NCI-H1092 (cell line): ENCODE measurements at regions not wholly inside any gene's neighbourhood (a gene's known extent, or its start where the extent isn't known, plus 50 kb on each side); places are given as distances from the start of the nearest gene placed in this dataset.
"Not testable (repeated sequence)": the region's sequence is repeated elsewhere in the genome, so short reads cannot be mapped to it uniquely, and the experiment has no call there.

Experiments used
- DNase-seq: peaks from one replicate; lab custom pipeline; 2025; lab: John Stamatoyannopoulos, UW

DNA sequence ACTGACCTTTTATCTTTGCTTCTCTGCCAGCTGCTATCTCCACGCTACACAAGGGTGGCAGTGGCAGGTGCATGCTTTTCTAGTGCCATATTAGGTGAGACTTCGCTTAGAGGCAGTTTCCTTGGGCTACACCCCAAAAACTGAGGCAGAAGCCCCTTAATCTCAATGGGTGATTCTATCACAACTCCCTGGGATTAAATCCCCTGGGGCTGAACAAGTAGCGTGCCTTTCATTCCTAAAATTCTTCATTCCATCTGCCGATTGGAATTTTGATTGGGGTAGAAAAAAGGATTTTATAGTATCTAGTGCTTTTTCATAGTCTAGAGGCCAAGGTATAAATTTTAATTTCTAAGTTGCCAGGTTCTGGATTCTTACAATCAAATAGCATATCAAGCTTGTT lies 1040.5 kb upstream of the ACVR2A start:
- no peak for DNase-seq

DNA sequence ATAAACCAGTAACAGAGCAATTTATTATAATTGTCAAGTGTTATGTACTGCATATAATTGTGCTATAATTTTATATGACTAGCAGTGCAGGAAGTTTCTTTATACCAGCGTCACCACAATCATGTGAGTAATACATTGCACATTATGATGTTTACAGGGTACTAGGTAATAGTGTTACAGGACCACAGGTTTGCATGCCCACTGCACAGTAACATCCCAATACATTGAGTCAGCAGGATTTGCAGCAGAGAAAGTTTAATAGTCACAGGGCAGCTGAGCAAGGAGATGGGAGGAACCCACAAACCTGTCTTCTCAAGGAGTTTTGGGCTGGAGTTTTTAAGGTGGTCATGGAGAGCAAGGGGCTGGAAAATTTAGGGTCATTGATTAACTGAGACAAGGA lies 1042.9 kb upstream of the ACVR2A start:
- DNase-seq: no peak

DNA sequence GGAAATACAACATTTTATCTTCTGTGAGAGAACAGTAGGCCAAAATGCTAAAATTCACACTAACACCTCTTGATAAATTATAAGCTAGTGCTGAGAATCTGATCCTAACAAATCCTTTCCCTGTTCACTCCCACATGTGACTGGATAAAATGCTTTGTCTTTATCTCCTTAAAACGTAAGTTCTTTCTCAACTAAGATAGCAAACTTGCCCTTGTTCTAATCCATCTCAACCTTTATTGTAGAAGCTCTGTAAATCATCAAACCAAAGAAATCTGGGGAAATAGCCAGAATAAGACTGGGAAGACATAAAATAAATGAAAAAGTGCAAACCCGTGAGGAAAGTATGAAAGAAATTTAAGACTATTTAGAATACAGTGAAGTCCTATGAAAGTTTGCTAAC lies 1058.4 kb upstream of the ACVR2A start:
- no peak for DNase-seq

DNA sequence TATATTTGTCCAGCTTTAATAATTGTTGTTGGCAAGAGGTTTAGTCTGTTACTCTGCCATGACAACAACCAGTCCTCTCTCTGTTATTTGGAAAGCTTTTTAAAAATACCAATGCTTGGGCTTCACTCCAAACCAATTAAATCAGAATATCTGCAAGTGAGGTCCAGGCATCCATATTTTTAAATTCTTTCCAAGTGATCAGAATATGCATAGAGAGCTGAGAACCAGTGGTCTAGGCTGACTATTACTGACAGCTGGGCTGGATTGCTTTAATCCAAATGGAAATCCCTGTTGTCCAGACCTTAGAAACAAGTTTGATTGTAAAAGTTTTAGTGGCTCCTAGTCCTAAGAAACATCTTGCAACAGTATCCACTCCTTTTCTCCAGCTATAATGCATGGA lies 1059.7 kb upstream of the ACVR2A start:
- DNase-seq: no peak

DNA sequence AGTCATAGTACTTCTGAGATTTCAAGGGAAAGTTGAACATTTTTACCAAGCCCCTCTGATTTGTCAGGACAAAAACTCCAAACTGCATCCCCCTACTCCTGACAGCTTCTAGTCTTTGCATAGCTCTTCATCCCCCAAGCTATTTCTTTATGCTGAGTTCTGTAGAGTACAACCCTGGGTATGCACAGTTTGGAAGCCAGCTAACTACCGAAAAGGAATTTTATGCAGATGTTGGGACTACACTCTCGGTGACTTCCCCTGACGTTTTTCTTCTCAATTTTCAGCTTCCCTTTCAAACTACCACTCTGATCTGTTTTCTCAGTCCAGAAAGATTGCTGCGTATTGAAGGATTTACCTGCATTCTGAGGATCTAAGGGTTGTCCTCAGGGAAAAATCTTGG lies 1060.2 kb upstream of the ACVR2A start:
- no peak for DNase-seq

DNA sequence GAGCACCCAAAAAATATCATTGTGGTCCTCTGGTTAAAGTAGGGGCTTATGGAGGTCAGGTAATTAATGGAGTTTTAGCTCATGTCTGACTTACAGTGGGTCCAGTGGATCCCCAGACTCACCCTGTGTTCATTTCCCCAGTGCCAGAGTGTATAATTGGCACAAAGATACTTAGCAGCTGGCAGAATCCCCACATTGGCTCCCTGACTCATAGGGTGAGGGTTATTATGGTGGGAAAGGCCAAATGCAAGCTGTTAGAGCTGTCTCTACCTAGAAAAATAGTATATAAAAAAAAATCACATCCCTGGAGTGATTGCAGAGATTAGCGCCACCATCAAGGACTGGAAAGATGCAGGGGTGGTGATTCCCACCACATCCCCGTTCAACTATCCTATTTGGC lies 1067.6 kb upstream of the ACVR2A start:
- no peak for DNase-seq

DNA sequence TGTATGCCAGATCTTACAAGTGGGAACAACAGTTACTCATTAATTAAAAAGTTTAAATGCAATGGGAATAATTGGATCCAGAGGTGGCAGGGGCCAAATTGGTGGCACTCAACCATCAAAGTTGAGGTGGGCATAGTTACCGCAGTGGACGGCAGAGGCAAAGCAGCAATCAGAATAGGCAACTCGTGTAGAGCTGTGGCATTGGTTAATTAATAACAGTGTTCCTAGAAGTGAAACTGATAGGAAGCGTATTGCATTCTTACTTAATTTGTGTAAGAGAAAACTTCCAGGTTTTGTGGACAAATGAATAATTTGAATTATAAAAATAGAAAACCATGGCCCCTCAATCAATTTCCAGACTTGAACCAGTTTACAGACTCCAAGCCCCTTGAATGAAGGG lies 1068.2 kb upstream of the ACVR2A start:
- DNase-seq: no peak

DNA sequence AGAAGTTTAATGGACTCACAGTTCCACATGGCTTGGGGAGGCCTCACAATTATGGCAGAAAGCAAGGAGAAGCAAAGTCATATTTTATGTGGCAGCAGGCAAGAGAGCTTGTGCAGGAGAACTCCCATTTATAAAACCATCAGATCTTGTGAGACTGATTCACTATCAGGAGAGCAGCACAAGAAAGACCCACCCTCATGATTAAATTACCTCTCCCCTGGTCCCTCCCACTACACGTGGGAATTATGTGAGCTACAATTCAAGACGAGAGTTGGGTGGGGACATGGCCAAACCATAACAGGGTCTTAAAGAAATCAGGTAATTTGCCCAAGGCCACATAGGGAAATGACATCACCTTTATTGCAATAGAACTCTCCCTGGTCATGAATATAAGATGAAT lies 1073.3 kb upstream of the ACVR2A start:
- no peak for DNase-seq

DNA sequence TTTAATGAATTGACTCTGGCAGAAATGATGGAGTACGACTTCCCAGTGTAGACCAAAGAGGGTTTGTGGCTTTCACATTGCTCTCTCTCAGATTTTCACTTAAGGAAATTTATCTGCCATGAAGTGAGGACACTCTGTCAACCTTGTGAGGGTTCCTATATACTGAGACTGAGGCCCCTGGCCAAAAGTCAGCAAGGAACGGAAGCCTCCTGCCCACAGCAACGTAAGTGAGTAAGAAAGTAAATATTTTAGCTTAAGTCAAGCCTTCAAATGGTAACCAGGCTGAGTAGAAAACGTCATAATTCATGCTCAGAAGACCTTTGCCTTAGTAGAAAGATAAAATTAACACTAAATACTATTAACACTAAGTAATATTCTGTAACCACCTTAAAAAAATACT lies 1080.5 kb upstream of the ACVR2A start:
- DNase-seq: no peak

DNA sequence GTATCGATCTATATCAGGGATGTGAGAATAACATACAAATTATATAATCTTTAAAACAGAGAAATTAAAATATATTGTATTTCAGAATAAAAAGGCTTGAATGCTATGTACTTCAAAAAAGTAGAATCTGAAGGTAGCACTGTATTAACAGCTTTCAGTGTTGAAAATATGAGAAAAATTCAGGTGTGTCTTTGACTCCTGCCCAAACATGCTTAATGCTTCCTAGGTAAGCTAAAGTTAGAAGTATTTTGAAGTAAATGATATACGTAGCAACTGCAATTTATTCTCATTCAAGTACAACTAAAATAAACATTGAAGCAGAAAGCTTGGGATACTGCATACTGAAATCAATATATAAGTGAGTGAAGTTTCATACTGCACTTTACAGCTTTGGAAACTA lies 1082.0 kb upstream of the ACVR2A start:
- DNase-seq: no peak

DNA sequence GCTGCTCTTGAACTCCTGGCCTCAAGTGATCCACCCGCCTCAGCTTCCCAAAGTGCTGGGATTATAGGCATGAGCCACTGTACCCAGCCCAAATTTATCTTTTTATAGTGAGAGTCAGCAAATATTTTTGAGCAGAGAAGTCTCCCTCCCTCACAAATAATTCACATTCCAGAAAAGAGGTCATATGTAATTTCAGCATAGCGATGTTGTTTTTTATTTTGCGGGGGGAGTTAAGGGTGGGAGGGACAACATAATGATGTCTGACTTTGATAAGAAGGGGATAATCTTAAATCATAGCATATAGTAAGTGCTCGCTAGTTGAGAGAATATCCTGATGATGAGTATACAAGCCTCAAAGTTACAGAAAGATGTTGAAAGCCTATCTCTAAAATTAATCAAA lies 1090.2 kb upstream of the ACVR2A start:
- DNase-seq: no peak

DNA sequence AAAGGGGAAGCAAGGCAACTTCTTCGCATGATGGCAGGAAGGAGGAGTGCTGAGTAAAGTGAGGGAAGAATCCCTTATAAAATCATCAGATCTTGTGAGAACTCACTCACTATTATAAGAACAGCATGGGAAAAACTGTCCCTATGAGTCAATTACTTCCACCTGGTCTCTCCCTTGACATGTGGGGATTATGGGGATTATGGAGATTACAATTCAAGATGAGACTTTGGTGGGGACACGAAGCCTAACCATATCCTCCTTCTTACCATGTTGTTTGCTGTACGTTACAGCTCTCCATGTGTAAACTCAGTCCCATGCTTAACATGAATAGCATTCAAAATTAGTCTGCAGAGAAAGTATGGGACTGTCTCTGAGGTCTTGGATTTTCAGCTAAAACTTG lies 1096.8 kb upstream of the ACVR2A start:
- no peak for DNase-seq

DNA sequence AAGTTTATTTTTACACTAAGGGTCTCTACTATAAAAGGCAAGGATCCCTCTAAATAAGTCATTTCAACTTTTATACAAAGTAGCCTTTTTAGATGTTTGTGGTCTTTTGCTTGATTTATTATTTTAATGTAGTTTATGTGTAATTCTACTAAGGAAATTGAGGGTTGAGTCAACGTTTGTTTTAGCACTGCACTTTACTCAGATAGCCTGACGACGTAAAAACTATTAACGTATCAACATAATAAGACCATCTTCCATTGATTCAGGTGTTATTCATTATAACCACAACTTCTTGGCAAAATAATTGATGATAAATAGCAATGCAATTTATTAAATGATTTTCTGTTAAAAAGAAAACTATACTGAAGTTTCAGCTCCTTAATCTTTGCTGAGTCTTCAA lies 1103.6 kb upstream of the ACVR2A start:
- no peak for DNase-seq

DNA sequence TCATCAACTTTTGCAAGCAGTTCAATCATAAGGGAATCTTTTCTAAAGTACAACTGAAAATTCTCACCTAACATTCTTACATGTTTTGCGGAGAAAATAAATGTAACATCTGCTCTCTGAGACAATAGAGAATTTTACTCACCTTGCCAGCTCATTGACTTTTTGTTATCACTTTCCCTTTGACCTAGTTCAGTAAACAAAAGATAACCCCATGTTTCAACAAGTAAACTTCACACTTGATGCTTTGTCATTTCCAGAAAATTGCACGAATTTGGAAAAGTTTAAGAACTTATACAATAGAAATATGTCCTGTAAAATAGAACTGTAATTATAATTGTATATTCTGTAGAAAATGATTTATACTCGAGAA lies 1110.0 kb upstream of the ACVR2A start:
- DNase-seq: no peak

DNA sequence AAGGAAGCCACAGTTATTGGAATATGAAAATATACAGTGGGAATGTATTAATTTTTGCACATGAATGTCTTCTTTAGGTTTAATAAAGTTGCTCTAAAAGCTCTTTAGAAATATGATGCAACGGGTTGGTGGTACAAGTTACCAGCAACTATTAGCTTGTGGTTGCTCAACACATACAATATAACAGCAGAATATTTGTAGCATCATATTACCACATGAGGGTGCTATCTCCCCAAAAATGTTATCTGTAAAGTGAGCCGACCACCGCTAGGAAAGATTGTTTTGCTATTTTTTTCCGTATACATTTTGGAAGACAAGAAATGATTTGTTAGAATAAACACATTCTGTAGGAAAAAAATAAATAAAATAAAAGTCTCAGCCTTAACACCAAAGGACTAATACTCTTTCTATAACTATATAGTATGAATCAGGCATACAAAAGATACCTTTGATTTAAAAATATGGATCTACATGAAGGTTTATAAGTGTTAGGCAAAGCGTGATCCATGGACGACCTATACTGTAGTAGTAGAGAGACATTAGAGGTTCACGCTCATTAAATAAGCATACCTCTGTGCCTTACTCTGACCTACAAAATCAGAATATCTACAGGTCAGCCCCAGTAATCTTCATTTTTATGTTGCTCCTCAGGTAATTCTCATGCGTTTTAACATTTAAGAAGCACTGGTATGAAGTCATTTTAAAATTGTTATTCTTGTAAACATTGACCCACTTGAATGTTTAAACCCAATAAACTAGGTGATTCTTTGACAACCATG lies 1110.6 kb upstream of the ACVR2A start:
- no peak for DNase-seq

DNA sequence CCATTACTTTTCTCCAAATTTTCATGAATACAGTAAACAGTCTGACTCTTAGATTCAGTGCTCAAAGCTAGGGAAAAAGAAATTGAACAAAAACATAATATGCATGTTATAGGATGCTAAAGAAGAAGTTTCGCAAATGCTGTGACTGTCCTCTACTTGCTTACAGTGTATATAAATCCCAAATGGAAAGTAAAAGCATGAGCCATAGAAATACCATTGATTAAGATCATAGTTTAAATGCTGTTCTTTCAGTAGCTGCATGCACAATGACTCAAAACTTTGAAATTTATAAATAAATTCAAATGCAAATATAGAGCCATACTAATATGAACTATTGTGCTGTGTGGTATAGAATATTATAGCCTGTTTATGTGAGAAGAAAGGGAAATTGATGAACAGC lies 1113.9 kb upstream of the ACVR2A start:
- DNase-seq: no peak

DNA sequence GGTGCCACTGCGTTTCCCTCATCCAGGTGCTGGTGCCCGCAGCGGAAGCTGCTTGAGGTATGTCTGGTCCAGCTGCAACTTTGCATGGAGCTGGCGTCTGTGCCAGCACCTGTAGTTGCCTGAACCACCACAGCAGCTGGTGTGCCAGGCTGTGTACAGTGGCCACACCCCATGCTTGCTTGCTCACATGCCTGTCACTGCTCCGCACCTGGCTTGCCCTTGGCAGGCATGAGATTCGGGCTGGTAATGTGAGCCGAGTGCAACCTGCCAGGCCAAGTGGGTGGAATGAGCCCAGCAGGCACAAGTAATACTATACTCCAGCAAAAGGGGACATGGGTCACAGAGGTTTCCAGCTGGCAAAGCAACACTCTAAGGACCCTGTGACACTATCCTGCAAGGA lies 1123.3 kb upstream of the ACVR2A start:
- no peak for DNase-seq

DNA sequence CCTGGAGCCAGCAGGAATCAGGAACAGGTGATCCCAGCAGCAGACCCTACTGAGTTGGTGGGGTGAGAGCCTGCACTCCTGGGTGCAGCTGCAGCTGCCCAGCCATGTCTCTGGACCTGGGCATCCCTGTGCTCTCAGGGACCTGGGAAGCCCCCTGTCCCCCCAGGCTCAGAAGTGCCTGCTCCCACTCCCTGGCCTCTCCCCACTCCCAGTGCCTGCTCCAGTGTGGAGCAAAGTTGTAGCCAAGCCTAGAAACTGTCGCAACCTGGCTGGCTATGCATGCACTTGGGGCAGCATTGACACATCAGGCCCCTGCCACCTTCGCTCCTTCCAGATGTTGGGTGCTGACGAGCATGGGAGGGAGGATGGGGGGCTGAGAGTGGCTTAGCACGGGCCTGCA lies 1124.7 kb upstream of the ACVR2A start:
- DNase-seq: no peak

DNA sequence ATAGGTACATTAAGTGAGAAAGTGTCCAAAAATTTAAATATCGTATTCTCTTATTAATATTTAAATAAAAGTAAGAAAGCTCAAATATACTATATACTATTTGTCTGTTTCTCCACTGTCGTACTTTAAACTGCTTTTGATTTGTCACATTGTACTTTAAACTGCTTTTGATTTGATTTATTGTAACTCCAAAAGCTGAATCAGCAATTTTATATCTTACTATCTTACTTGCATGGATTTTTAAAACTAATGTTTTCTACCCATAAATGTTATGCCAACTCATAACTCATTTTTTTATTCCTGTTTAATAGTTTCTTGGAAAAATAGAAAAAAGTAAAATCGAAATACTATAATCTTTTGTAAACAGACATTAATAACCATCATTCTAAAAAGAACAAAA lies 1128.2 kb upstream of the ACVR2A start:
- no peak for DNase-seq

DNA sequence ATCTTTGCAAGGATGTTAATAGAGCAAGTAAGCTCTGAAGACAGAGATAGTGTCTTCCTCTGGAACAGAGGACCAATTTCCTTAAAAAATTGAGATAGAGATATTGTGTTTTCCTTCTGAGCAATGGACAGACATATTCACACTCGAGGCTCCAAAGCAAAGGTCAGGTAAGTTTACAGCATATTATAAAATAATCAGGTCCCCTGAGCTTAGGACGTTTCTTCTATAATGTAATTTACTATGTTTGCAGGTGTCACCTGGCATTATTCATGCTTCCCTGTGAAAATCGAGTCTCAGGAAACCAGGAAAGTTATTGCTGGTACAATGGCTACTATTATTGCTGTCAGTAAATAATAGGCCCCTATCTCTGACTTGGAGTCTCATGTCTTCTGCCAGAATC lies 1135.8 kb upstream of the ACVR2A start:
- no peak for DNase-seq

DNA sequence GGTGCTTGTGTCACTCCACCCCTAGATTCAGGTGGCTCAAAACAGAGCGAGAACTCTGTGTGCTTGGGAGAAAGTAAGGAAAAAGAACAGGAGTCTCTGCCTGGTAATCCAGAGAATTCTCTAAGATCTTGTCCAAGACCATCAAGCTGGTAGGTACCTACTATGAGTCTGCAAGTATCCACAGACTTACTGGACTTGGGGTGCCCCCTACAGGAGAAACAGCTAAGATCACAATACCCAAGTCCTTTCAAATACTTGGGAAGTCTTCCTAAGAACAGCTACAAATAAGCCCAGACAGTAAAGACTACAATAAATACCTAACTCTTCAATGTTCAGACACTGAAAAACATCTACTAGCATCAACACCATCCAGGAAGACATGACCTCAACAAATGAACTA lies 1143.6 kb upstream of the ACVR2A start:
- no peak for DNase-seq

DNA sequence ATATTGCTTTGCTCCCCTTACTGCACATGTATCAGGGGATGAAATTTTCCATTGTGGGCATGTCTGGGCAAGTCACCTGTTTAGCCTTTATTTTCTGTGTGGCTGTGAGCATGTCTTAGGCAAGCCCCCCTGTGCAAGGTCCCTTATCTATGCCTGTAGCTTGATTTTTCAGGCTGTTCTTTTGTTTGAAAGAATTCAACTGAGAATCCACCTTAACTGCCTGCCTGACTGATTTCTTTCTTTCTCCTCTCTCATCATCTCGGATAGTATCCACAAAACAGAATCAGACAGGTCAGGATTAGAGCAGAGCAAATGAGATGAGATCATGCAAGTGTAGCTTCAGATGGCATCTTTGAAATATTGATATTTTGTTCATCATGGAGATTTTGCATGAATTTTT lies 1147.5 kb upstream of the ACVR2A start:
- no peak for DNase-seq

DNA sequence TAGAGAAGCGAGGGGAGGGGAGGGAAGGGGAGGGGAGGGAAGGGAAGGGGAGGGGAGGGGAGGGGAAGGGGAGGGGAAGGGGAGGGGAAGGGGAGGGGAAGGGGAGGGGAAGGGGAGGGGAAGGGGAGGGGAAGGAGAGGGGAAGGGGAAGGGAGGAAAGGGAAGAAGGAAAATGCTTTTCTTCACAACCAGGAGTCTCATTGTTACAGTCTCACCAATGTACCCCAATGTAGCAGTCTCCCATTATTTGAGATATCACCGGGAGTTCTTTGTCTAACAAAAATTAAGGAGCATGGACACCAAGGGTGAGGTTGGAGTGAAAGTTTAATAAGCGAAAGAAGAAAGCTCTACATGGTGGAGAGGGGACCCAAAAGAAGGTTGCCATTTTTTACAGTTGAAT lies 1148.0 kb upstream of the ACVR2A start:
- not testable (repeated sequence) for DNase-seq

DNA sequence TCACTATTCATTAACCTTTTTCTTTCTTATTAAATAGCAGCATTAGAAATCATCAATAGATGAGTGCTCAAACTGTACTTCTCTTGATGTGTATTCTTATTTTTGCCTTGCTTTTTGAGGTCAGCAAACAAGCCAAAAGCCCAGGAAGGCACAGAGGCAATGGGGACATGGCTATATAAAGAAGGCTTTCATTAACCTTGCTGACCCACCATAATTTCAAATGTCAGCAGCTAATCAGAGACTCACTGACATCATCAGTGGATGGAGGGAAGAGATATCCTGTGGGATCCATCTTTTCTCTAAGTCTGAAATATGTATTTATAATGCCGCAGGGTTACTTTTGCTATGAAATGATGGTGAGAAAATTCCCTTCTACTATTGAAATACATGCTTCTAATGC lies 1162.8 kb upstream of the ACVR2A start:
- no peak for DNase-seq

DNA sequence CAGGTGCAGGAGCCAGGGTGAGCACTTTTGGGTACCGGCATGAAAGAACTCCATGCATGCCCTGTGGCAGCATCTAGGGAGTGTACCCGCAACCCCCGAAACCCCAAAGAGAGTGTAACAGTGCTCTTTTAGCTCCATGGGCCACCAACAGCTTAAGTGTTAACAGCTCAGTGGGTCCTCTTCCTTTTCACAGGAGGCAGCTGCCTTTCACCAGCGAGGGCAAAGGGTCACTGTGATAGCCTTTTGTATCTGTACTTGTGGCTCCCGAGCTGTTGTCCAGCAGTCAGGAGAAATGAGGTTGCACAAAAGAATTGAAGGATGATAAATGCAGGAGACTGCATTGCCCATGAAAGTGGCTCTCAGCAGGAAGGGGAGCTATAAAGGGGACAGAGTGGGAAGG lies 1166.3 kb upstream of the ACVR2A start:
- DNase-seq: no peak
